HCT116 (cell line): ENCODE measurements at regions not wholly inside any gene's neighbourhood (a gene's known extent, or its start where the extent isn't known, plus 50 kb on each side); places are given as distances from the start of the nearest gene placed in this dataset.

ENCODE experiments used
- EGR1 ChIP-seq: IDR thresholded peaks from 2 replicates; pipeline ENCODE4 v1.6.1; 2012; ENCODE audit warnings: low read depth
- POLR2A ChIP-seq: IDR thresholded peaks from 2 replicates; pipeline ENCODE4 v1.7.0; 2011; ENCODE audit warnings: borderline replicate concordance; ENCODE audit not compliant: insufficient read depth, insufficient read length; ENCODE audit errors: extremely low read depth
- POLR2AphosphoS5 ChIP-seq: IDR thresholded peaks from 2 replicates; pipeline ENCODE4 v1.6.1; 2011; ENCODE audit warnings: mild to moderate bottlenecking, low read depth, low read length, moderate library complexity

DNA sequence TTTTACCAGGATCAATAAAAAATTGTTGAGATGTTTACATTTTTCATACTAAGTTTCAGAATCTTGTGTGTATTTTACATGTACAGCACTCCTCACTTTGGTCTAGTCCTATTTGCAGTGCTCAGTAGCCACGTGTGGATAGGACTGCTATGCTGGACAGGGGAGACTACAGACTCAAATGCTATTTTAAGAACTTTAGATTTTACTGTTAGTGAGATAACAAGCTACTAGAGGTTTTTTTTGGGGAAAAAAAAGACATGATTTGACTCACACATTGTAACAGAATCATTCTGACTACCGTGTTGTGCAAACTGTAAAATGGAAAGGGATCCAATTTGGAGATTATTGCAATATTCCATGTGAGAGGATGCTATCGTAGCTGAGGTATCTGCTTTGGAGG, 418.9 kb upstream of the PRMT6 start:
- no peak for TF ChIP-seq EGR1
- TF ChIP-seq POLR2A: no peak
- no peak for TF ChIP-seq POLR2AphosphoS5
